ENCODE measurements at regions not wholly inside any gene's neighbourhood (a gene's known extent, or its start where the extent isn't known, plus 50 kb on each side); places are given as distances from the start of the nearest gene placed in this dataset.

GRCh38 chr3:24838533-24838932 lies 343.9 kb upstream of the THRB start:
- in situ Hi-C loops (cut with MboI; ENCODE audit: low pct_unique_long_range_greater_than_20kb, low sequenced_read_pairs, unreplicated experiment): no loop called here
- no peak for TF ChIP-seq CTCF (IDR thresholded peaks at IDR 0.05; ENCODE audit: extremely low read depth, insufficient read depth, missing control alignments)
- no peak for DNase-seq (ENCODE audit: low spot score)

- in situ Hi-C loops (cut with MboI; ENCODE audit: low pct_unique_long_range_greater_than_20kb, low sequenced_read_pairs, unreplicated experiment): no loop called here
- DNase-seq (ENCODE audit: low spot score): no peak
- TF ChIP-seq CTCF (IDR thresholded peaks at IDR 0.05; ENCODE audit: extremely low read depth, insufficient read depth, missing control alignments): no peak
Measured at GRCh38 chr3:24843955-24844354, 349.3 kb upstream of the THRB start.

- no peak for DNase-seq (ENCODE audit: low spot score)
- in situ Hi-C loops (cut with MboI; ENCODE audit: low pct_unique_long_range_greater_than_20kb, low sequenced_read_pairs, unreplicated experiment): no loop called here
- TF ChIP-seq CTCF (IDR thresholded peaks at IDR 0.05; ENCODE audit: extremely low read depth, insufficient read depth, missing control alignments): no peak
Measured at GRCh38 chr3:24845524-24846155, 351.0 kb upstream of the THRB start.

- in situ Hi-C loops (cut with MboI; ENCODE audit: low pct_unique_long_range_greater_than_20kb, low sequenced_read_pairs, unreplicated experiment): no loop called here
- DNase-seq (ENCODE audit: low spot score): no peak
- no peak for TF ChIP-seq CTCF (IDR thresholded peaks at IDR 0.05; ENCODE audit: extremely low read depth, insufficient read depth, missing control alignments)
Measured at GRCh38 chr3:24846286-24846860, 351.7 kb upstream of the THRB start.

GRCh38 chr3:24850245-24850644 lies 355.6 kb upstream of the THRB start:
- in situ Hi-C loops (cut with MboI; ENCODE audit: low pct_unique_long_range_greater_than_20kb, low sequenced_read_pairs, unreplicated experiment): no loop called here
- DNase-seq (ENCODE audit: low spot score): no peak
- no peak for TF ChIP-seq CTCF (IDR thresholded peaks at IDR 0.05; ENCODE audit: extremely low read depth, insufficient read depth, missing control alignments)

- TF ChIP-seq CTCF (IDR thresholded peaks at IDR 0.05; ENCODE audit: extremely low read depth, insufficient read depth, missing control alignments): no peak
- DNase-seq (ENCODE audit: low spot score): no peak
- in situ Hi-C loops (cut with MboI; ENCODE audit: low pct_unique_long_range_greater_than_20kb, low sequenced_read_pairs, unreplicated experiment): no loop called here
Measured at GRCh38 chr3:24853685-24854490, 359.2 kb upstream of the THRB start.

Data from GM13977 (cell line).